GM21447 (cell line): ENCODE measurements at regions not wholly inside any gene's neighbourhood (a gene's known extent, or its start where the extent isn't known, plus 50 kb on each side); places are given as distances from the start of the nearest gene placed in this dataset.

Source experiments
- ATAC-seq: cut with Tn5 transposase; IDR thresholded peaks from one replicate; pipeline ENCODE4 v1.9.1; 2021; ENCODE audit not compliant: unreplicated experiment

- no peak for ATAC-seq
Observed at GRCh38 chr5:2141254-2142000, 258.7 kb upstream of the IRX4 start.

DNA sequence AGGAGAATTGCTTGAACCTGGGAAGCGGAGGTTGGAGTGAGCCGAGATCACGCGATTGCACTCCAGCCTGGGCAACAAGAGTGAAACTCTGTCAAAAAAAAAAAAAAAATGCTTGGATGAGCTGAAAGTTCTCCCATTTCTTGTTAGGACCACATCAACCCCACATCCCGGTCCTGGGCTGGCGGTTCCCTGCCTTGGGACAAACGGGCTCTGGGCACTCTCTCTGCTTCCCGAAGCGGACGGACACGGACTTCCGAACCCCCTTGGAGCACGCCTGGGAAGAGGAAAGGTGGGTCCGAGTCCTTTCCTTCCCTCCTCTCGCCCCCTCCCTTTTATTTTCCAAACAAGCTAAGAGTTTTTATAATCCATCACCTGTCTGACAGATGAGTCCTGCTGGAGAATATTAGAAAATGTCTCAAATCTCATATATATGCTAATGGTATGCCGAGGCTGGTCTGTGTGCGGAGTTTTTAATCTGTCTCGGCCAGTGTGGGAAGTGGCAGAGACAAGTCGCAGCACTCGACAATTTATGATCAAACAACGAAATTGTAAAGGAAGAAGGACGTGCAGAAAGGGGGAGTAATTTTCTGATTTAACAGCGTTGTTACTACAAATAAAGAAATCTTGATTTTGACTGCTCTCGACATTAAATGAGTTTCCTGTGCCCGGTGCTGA is 257.9 kb upstream of the IRX4 start:
- ATAC-seq, result no peak

- ATAC-seq, result no peak
Observed at GRCh38 chr5:2139478-2139877, 256.8 kb upstream of the IRX4 start.

DNA sequence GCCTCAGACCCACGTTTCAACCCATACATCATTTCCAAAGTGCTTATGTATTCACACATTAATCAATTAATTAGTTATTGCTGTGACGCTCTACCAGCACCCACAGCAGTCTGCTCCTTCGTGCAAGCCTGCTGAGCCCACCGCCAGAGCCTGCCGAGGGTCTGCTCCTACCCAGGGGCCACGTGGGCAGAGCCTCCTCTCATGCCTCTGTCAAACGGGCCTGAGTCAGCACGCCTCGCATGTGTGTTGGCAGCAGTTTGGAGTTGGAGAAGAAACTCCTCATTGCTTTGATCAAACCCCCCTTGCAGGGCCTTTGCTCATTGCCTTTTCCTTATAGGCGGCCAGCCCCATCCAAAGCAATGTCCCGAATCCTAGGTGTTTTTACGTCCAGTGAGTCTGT is 256.2 kb upstream of the IRX4 start:
- no peak for ATAC-seq

GRCh38 chr5:2137444-2138050 is 254.8 kb upstream of the IRX4 start:
- no peak for ATAC-seq

DNA sequence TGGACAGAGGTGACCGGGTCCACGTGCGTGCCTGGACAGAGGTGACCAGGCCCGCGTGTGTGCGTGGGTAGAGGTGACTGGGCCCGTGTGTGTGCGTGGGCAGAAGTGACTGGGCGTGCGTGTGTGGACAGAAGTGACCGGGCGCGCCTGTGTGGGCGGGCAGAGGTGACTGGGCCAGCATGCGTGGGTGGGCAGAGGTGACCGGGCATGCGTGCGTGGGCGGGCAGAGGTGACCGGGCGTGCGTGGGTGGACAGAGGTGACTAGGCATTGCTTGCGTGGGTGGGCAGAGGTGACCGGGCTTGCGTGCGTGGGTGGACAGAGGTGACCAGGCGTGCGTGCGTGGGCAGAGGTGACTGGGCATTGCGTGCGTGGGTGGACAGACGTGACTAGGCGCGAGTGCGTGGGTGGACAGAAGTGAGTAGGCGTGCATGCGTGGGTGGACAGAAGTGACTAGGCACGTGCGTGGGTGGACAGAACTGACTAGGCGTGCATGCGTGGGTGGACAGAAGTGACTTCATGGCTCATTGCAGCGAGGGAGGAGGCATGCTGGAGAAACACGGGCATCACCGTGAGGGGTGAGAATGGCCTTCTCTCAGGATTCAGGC is 254.1 kb upstream of the IRX4 start:
- ATAC-seq, result no peak

DNA sequence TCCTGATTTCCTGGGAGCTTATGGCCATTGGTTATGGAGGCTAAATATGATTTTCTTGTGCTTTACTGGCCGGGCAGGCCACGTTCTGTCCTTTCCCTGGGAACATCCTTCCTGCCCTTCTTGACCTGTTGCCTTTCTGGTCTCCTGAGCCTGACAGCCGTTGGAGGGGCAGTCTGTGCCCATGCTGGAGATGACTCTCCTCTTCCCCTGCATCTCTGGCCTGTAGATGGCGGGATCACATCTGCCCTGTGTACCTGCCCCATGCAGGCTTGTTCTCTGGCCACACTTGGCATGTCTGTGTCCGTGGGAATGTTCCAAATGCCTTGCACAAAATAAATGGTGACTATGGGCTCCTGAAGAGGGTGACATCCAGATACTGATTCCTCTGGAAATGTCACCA is 253.1 kb upstream of the IRX4 start:
- ATAC-seq, result no peak

- no peak for ATAC-seq
Observed at GRCh38 chr5:2135354-2135753, 252.6 kb upstream of the IRX4 start.

DNA sequence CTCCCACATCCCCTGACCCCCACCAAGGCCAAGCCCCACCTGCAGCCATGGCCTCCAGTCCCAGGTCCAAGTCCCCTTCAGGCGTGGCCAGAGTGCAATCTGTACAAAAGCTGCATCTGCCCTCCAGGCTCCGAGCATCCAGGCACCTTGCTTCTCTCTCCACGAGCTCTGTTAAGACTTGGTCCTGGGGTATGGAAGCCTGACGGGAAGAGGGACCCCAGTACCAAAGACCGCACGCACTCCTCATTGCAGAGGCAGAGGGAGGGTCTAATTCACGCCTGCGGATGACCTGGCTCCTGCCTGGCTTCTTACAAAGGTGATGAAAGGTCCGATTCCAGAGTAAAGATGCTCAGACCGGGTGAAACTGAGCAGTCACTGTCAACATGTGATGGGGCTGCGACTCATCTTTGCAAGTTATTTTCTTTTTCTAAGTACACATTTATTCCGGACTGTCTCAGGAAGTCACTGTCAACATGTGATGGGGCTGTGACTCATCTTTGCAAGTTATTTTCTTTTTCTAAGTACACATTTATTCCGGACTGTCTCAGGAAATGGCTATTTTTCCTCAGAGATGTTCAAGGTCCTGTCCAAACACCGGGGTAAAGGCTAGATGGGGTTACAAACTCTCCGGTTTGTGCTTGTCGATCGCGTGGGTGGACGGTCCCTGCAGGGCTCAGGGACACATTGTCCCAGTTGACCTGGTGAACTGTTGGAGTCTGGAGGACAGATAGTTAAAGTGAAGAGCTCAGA is 252.0 kb upstream of the IRX4 start:
- no peak for ATAC-seq

DNA sequence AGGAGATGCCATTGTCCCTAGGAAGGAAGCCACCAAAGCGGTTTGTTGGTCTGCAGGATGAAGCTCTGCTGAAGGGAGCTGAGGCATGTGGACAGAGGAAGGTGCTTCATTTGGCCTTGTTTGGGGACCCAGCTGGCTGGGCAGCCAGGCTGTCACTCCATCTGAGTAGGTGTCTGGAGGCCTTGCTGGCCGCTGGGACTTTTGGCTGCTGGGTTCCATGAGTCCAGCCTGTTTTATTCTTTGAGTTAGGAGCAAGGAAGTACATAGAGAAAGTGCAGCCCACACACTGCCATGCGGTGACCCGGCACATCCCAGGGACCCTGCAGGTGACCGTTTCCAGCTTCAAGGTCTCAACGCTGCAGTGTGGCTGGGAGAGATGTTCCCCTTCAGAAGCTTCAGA is 251.2 kb upstream of the IRX4 start:
- no peak for ATAC-seq

DNA sequence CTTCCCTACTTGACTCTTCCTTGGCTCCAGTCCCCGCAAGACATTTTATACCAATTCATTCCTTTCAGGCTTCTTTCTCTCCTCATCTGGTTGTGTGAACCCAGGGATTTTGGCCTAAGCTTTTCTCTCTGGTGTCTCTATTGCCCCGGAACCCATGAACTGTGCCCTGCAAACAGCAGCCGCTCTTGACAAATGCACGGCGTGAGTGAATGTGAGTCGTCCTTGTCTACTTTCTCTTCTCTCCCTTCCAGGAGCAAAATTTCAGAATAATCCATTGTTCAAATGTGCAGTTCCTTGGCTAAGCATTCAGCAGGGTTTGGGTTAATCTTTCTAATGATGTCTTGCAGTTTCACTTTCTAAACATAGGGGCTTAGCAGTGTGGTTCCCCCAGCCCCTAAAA is 250.4 kb upstream of the IRX4 start:
- ATAC-seq, result no peak

GRCh38 chr5:2132497-2132847 is 249.7 kb upstream of the IRX4 start:
- ATAC-seq, result no peak

- ATAC-seq, result no peak
Observed at GRCh38 chr5:2131826-2132496, 249.2 kb upstream of the IRX4 start.

GRCh38 chr5:2131196-2131595 is 248.5 kb upstream of the IRX4 start:
- ATAC-seq, result no peak

GRCh38 chr5:2130361-2130760 is 247.6 kb upstream of the IRX4 start:
- no peak for ATAC-seq

DNA sequence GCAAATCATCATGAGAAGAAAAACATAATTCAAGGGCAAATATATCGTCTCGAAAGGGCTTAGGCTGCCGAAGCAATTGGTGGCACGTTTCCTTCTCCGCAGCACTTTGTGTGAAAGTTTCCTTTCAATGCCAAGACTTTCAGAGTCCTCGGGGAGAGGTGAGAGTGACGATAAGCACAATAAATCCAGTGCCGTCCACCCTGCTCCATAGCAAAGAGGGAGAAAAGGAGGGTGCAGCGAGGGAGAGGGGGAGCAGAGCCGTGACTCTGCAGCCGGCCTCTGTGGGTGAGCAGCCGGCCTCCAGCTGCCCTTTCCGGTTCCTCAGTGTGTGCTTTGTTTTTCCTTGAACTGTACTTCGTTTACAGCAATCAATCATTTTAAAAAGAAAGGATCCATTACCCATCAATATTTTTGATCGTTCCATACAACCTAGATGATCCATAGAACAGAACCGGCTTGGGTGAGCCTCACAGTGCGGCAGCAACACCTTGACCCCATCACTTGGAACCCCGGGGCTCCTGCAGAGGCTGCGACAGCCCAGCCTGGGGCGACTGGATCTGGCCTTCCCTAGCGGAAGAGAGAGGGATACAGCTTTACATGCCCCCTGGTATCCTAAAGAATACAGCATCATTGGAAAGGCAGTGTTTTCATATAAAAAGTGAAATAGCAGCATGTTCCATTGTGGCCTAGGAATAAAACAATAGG is 247.0 kb upstream of the IRX4 start:
- ATAC-seq, result no peak

DNA sequence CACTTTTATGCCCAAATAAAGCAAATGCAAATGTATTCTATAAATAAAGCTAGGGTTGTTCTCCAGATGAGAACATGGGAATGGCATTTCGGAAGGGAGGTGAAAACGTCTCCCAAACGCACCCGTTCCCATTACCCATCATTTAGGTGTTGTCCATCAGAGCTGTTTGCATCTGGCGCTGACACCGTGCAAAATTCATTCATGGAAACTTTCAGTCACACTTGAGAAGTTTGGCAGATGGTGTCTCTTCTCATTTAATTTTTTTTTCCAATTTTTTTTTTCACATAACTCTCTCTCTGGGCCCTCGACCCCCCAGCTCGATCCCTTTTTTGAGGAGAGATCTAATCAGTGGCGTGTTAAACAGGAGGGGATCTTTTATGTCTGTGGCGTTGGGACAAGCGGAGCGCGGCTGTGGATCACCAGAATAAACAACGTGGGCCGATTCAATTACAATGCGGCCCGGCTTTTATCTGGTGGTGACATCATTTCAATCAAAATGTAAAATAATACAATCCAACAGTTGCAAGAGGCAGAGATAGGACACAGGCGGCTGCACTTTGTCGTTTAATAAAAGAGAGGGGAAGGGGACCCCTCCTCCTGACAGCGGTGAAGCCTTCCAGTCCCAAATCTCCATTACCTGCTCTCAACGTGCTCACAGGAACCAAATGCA is 246.1 kb upstream of the IRX4 start:
- no peak for ATAC-seq

GRCh38 chr5:2126512-2126911 is 243.8 kb upstream of the IRX4 start:
- no peak for ATAC-seq

DNA sequence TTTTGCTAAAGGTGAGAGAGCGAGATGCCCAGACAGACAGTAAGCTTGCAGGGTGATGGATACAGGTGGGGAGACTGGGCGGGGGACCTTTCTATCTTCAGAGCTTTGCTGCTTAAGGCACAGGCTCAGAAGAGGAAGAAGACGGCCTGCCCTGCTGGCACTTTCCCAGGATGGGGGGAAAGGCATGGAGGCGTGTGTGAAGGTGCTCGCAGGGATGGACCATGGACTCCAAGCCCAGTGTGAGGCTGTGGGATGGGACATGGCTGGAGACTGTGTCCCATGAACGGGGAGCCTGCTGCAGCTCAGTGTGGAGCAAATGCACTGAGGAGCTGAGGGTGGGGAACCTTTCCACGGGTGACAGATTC is 243.2 kb upstream of the IRX4 start:
- ATAC-seq, result no peak
